ENCODE measurements at regions not wholly inside any gene's neighbourhood (a gene's known extent, or its start where the extent isn't known, plus 50 kb on each side); places are given as distances from the start of the nearest gene placed in this dataset.

- Mint-ChIP-seq H3K27ac (no peak overlapping the region), H3K4me3 (no peak overlapping the region), H3K4me1 (peaks cover 11% of the 10 kb centered on the region), H3K9me3 (peaks cover 17% of the 10 kb centered on the region), H3K27me3 (ENCODE audit: low read depth) (no peaks in the 10 kb centered on the region), H3K36me3 (ENCODE audit: low read depth) (no peaks in the 10 kb centered on the region)
- TF ChIP-seq CTCF (IDR thresholded peaks at IDR 0.05; ENCODE audit: unreplicated experiment in 3 of 3), result no peak
Observed at GRCh38 chr3:40677321-40677720, 152.6 kb downstream of the ZNF621 start.

DNA sequence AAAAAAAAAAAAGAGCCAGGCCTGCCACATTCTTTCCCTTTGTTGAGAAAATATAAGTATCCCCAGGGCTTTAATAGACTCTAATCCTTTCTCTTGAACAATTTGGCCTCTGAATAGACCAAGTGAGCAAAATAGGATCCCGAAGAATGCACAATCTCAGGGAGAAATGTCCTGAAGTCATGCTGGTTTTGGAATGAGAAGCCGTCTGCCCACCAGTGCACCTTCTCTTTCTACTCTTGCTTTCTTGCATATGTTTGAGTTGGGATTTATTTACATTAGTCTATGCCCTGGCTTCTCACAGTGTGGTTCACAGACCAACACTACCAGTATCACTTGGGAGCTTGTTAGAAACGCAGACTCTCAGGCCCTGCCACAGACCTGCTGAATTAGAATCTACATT lies 153.0 kb downstream of the ZNF621 start:
- peaks cover 11% of the 10 kb centered on the region for H3K4me1 Mint-ChIP-seq
- H3K4me3 Mint-ChIP-seq, result no peak overlapping the region
- no peaks in the 10 kb centered on the region for H3K27me3 Mint-ChIP-seq (ENCODE audit: low read depth)
- H3K36me3 Mint-ChIP-seq (ENCODE audit: low read depth), result no peaks in the 10 kb centered on the region
- H3K9me3 Mint-ChIP-seq, result peaks cover 17% of the 10 kb centered on the region
- no peak for TF ChIP-seq CTCF (IDR thresholded peaks at IDR 0.05; ENCODE audit: unreplicated experiment in 3 of 3)
- H3K27ac Mint-ChIP-seq, result no peak overlapping the region

- no peaks in the 10 kb centered on the region for H3K27me3 Mint-ChIP-seq (ENCODE audit: low read depth)
- no peak overlapping the region for H3K4me3 Mint-ChIP-seq
- H3K9me3 Mint-ChIP-seq, result peaks cover 11% of the 10 kb centered on the region
- H3K27ac Mint-ChIP-seq, result no peak overlapping the region
- H3K4me1 Mint-ChIP-seq, result peaks cover 11% of the 10 kb centered on the region
- TF ChIP-seq CTCF (IDR thresholded peaks at IDR 0.05; ENCODE audit: unreplicated experiment in 3 of 3), result no peak
- no peaks in the 10 kb centered on the region for H3K36me3 Mint-ChIP-seq (ENCODE audit: low read depth)
Observed at GRCh38 chr3:40679290-40679689, 154.5 kb downstream of the ZNF621 start.

DNA sequence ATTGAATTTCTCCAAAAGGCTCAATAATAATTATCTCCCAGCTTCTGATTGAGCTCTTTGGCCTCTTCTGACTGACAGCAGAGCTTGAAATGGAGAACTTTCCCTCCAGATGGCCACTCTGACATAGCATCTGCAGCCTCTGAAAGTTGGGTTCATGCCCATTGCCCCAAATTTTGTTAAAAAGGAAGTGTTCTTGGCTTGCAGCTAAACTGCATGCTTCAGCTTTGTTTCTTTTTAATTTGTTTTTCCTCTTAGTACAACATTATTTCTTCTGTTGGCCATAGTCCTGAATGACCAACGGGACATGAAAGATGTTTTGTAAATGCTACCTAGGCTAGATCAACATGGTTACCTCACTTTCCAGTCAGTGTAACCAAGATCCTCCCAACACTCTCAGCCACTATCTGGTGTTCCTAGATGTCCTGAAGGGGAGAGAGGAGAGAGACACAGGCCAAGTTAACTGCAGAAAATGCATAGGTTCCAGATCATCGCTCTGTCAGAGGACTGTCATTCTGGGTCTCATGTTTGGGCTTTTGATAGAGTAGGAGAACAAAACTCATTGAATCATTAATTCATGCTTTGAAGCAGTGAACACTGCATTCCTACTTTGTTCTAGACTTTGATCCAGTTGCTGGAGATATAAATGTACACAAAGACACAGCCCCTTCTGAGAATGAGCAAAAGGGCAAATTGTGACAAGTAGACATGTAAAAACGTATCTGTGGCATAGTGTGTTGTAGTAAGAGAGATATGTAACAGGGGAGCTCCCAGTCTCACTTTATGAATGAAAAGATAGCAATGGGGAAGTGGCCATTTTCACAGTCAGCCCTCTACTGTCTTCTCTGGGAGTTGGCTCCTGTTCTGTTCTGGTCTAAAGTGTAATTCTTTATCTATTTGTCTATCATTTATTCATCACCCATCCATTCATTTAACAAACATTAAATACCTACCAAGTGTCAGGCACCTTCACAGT lies 156.2 kb downstream of the ZNF621 start:
- H3K27ac Mint-ChIP-seq, result no peak overlapping the region
- H3K4me1 Mint-ChIP-seq, result peaks cover 11% of the 10 kb centered on the region
- no peaks in the 10 kb centered on the region for H3K27me3 Mint-ChIP-seq (ENCODE audit: low read depth)
- no peaks in the 10 kb centered on the region for H3K9me3 Mint-ChIP-seq
- no peak overlapping the region for H3K4me3 Mint-ChIP-seq
- no peaks in the 10 kb centered on the region for H3K36me3 Mint-ChIP-seq (ENCODE audit: low read depth)
- TF ChIP-seq CTCF (IDR thresholded peaks at IDR 0.05; ENCODE audit: unreplicated experiment in 3 of 3), result no peak

DNA sequence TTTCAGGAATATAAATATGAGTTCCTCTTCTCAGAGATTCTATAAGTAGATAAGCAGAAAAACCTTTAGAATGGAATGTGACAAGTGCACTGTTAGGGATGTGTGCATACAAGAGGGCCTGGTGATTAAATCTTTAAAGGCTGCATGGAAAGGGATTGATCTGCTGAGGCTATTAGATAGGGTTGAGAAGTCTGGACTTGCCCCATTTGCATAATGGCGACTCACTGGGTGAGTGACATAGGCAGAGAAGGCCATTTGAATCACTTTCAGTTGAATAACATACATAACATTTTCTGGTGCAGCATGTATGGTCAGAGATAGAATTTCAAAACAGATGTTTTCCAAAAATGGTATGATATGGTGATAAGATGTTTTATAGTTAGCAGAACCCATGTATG lies 156.9 kb downstream of the ZNF621 start:
- Mint-ChIP-seq H3K4me1 (peaks cover 11% of the 10 kb centered on the region), H3K9me3 (no peaks in the 10 kb centered on the region), H3K27ac (no peak overlapping the region), H3K27me3 (ENCODE audit: low read depth) (no peaks in the 10 kb centered on the region), H3K36me3 (ENCODE audit: low read depth) (no peaks in the 10 kb centered on the region), H3K4me3 (no peak overlapping the region)
- no peak for TF ChIP-seq CTCF (IDR thresholded peaks at IDR 0.05; ENCODE audit: unreplicated experiment in 3 of 3)

DNA sequence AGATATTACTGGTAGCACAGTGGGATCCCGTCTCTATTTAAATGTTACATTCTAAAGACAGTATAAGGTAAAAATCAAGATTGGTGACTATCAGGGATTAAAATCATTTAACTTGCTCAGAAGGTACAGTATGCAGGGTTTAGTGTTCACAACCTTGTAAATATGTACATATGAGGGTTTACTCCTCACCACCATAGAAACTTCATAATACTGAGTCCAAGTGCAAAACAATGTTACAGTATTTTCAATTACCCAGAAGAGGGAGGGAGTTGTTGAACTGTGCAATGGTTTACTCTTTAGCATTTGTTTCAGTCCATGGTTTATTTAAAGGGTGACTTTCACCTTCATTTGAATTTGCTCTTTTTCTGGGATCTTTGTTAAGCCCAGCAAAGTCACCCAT lies 165.1 kb downstream of the ZNF621 start:
- no peaks in the 10 kb centered on the region for H3K9me3 Mint-ChIP-seq
- H3K27me3 Mint-ChIP-seq (ENCODE audit: low read depth), result no peaks in the 10 kb centered on the region
- no peaks in the 10 kb centered on the region for H3K36me3 Mint-ChIP-seq (ENCODE audit: low read depth)
- H3K27ac Mint-ChIP-seq, result peak overlapping the region; percentile 84 to 96 (median 95)
- H3K4me3 Mint-ChIP-seq, result no peak overlapping the region
- no peak for TF ChIP-seq CTCF (IDR thresholded peaks at IDR 0.05; ENCODE audit: unreplicated experiment in 3 of 3)
- peaks cover 40% of the 10 kb centered on the region for H3K4me1 Mint-ChIP-seq
